Astrocyte (in vitro differentiated cells and primary cell): ENCODE measurements at regions not wholly inside any gene's neighbourhood (a gene's known extent, or its start where the extent isn't known, plus 50 kb on each side); places are given as distances from the start of the nearest gene placed in this dataset.

ENCODE experiments used
- DNase-seq: peaks from one replicate; pipeline ENCODE4 v3.0.0-alpha.2; 2010; ENCODE audit warnings: low read depth
- FAIRE-seq: peaks from 2 replicates; lab custom pipeline; 2011; peaks lifted over from hg19 to GRCh38; lab: Jason Lieb, UNC
- H2AFZ ChIP-seq: 2 replicates; pipeline ENCODE4 v1.6.0; 2012; ENCODE audit warnings: low read depth, low read length, inconsistent platforms
- H3K27ac ChIP-seq: 2 replicates; pipeline ENCODE4 v1.5.1; 2011; ENCODE audit warnings: low read depth, low read length, inconsistent platforms
- H3K27me3 ChIP-seq: 2 replicates; pipeline ENCODE4 v1.6.0; 2011; ENCODE audit warnings: low read length, inconsistent platforms; ENCODE audit not compliant: insufficient read depth
- H3K36me3 ChIP-seq: 2 replicates; pipeline ENCODE4 v1.5.1; 2011; ENCODE audit warnings: low read length, inconsistent platforms; ENCODE audit not compliant: insufficient read depth
- H3K4me1 ChIP-seq: 2 replicates; pipeline ENCODE4 v1.5.1; 2011; ENCODE audit warnings: low read length, inconsistent platforms; ENCODE audit not compliant: insufficient read depth
- H3K4me2 ChIP-seq: 2 replicates; pipeline ENCODE4 v1.6.0; 2012; ENCODE audit warnings: low read length, inconsistent platforms
- H3K4me3 ChIP-seq: 2 replicates; pipeline ENCODE4 v1.5.1; 2011; ENCODE audit warnings: low read depth, mild to moderate bottlenecking, low read length, inconsistent platforms; ENCODE audit not compliant: insufficient read depth
- H3K79me2 ChIP-seq: 2 replicates; pipeline ENCODE4 v1.6.0; 2012; ENCODE audit warnings: mild to moderate bottlenecking, low read length, inconsistent platforms; ENCODE audit not compliant: insufficient read depth
- H3K9ac ChIP-seq: 2 replicates; pipeline ENCODE4 v1.6.0; 2012; ENCODE audit warnings: mild to moderate bottlenecking, low read length, inconsistent platforms
- H3K9me3 ChIP-seq: 2 replicates; pipeline ENCODE4 v1.5.1; 2012; ENCODE audit warnings: low read depth, mild to moderate bottlenecking, low read length, inconsistent platforms; ENCODE audit not compliant: insufficient read depth
- H4K20me1 ChIP-seq: 2 replicates; pipeline ENCODE4 v1.6.0; 2012; ENCODE audit warnings: low read length, inconsistent platforms; ENCODE audit not compliant: insufficient read depth
- H3K27ac Mint-ChIP-seq: one replicate; pipeline ENCODE4 v1.8.0; 2021; ENCODE audit warnings: mild to moderate bottlenecking, mixed read lengths; ENCODE audit not compliant: unreplicated experiment
- H3K27me3 Mint-ChIP-seq: one replicate; pipeline ENCODE4 v1.8.0; 2021; ENCODE audit warnings: low read depth, mixed read lengths; ENCODE audit not compliant: unreplicated experiment
- H3K36me3 Mint-ChIP-seq: one replicate; pipeline ENCODE4 v1.8.0; 2021; ENCODE audit warnings: low read depth, mixed read lengths; ENCODE audit not compliant: unreplicated experiment
- H3K4me1 Mint-ChIP-seq: one replicate; pipeline ENCODE4 v1.8.0; 2021; ENCODE audit warnings: low read depth, mixed read lengths; ENCODE audit not compliant: unreplicated experiment
- H3K4me3 Mint-ChIP-seq: one replicate; pipeline ENCODE4 v1.8.0; 2021; ENCODE audit warnings: mild to moderate bottlenecking, moderate library complexity, mixed read lengths; ENCODE audit not compliant: unreplicated experiment
- H3K9me3 Mint-ChIP-seq: one replicate; pipeline ENCODE4 v1.8.0; 2021; ENCODE audit warnings: mild to moderate bottlenecking, mixed read lengths; ENCODE audit not compliant: unreplicated experiment
- EZH2 ChIP-seq: IDR thresholded peaks from 2 replicates; pipeline ENCODE4 v1.6.1; 2012; ENCODE audit warnings: mild to moderate bottlenecking, low read length, inconsistent platforms; ENCODE audit not compliant: insufficient read depth
- TF ChIP-seq, protein P1 (sequence below): IDR thresholded peaks from 2 replicates; pipeline ENCODE4 v1.5.1; 2011; ENCODE audit warnings: low read depth, mild to moderate bottlenecking, inconsistent platforms, low read length, moderate library complexity; ENCODE audit not compliant: insufficient read depth

DNA sequence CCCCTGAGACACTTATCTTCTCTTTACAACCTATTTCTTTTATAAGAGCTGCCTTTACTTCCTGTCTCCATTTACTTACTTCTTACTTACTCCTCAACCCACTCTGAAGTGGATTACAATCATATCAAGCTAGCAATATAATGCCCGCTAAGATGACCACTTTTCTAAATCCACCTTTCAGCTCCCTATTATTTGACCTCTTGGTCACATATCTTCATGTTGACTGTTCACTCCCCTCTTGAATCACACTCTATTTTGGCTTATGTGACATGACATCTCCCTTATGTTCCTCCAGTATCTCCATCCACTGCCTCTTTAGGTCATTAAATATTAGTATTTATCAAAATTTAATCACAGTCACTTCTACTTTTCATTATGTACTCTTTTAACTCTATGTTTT lies 255.3 kb upstream of the TRPC7 start:
- no peaks in the 10 kb centered on the region for H3K79me2 ChIP-seq
- no peaks in the 10 kb centered on the region for H3K27me3 ChIP-seq
- H3K4me1 ChIP-seq, result no peaks in the 10 kb centered on the region
- Mint-ChIP-seq H3K27ac (no peak overlapping the region), H3K4me1 (peaks cover 1% of the 10 kb centered on the region), H3K9me3 (no peaks in the 10 kb centered on the region), H3K27me3 (no peaks in the 10 kb centered on the region), H3K4me3 (no peak overlapping the region), H3K36me3 (no peaks in the 10 kb centered on the region)
- H3K36me3 ChIP-seq, result no peaks in the 10 kb centered on the region
- H3K4me2 ChIP-seq, result no peak overlapping the region
- H3K9me3 ChIP-seq, result no peaks in the 10 kb centered on the region
- no peak overlapping the region for H3K9ac ChIP-seq
- TF ChIP-seq, protein P1, sequence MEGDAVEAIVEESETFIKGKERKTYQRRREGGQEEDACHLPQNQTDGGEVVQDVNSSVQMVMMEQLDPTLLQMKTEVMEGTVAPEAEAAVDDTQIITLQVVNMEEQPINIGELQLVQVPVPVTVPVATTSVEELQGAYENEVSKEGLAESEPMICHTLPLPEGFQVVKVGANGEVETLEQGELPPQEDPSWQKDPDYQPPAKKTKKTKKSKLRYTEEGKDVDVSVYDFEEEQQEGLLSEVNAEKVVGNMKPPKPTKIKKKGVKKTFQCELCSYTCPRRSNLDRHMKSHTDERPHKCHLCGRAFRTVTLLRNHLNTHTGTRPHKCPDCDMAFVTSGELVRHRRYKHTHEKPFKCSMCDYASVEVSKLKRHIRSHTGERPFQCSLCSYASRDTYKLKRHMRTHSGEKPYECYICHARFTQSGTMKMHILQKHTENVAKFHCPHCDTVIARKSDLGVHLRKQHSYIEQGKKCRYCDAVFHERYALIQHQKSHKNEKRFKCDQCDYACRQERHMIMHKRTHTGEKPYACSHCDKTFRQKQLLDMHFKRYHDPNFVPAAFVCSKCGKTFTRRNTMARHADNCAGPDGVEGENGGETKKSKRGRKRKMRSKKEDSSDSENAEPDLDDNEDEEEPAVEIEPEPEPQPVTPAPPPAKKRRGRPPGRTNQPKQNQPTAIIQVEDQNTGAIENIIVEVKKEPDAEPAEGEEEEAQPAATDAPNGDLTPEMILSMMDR, result no peak
- no peak overlapping the region for H3K27ac ChIP-seq
- FAIRE-seq (no peak), DNase-seq (no peak)
- no peaks in the 10 kb centered on the region for H4K20me1 ChIP-seq
- H3K4me3 ChIP-seq, result no peak overlapping the region
- H2AFZ ChIP-seq, result no peak overlapping the region

DNA sequence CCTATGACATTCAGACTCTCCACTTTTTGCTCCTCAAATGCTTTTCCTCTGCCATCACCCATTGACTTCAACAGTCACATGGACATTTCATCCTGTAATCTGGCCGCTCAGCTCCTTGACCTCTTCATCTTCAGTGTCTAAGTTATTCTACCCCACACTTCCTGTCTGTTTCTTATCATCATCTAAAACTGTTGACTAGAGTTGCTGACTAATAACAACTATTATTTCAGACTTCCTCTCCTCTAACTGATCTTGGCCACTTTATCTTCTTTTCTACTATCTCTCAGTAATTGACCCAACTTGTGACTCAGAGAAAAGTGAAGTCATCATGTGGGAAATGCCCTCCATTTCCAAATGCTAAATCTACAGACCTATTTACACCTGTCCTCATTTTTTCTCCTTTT lies 254.7 kb upstream of the TRPC7 start:
- Mint-ChIP-seq H3K36me3 (no peaks in the 10 kb centered on the region), H3K27ac (no peak overlapping the region), H3K4me3 (no peak overlapping the region), H3K9me3 (no peaks in the 10 kb centered on the region), H3K4me1 (peaks cover 1% of the 10 kb centered on the region), H3K27me3 (no peaks in the 10 kb centered on the region)
- no peaks in the 10 kb centered on the region for H3K27me3 ChIP-seq
- H2AFZ ChIP-seq, result no peak overlapping the region
- H4K20me1 ChIP-seq, result no peaks in the 10 kb centered on the region
- H3K4me1 ChIP-seq, result no peaks in the 10 kb centered on the region
- H3K36me3 ChIP-seq, result no peaks in the 10 kb centered on the region
- H3K4me2 ChIP-seq, result no peak overlapping the region
- DNase-seq (peak; percentile 66), FAIRE-seq (no peak)
- no peak for TF ChIP-seq EZH2
- TF ChIP-seq, protein P1, result no peak
- no peaks in the 10 kb centered on the region for H3K79me2 ChIP-seq
- H3K27ac ChIP-seq, result no peak overlapping the region
- H3K4me3 ChIP-seq, result no peak overlapping the region
- no peaks in the 10 kb centered on the region for H3K9me3 ChIP-seq
- no peak overlapping the region for H3K9ac ChIP-seq

DNA sequence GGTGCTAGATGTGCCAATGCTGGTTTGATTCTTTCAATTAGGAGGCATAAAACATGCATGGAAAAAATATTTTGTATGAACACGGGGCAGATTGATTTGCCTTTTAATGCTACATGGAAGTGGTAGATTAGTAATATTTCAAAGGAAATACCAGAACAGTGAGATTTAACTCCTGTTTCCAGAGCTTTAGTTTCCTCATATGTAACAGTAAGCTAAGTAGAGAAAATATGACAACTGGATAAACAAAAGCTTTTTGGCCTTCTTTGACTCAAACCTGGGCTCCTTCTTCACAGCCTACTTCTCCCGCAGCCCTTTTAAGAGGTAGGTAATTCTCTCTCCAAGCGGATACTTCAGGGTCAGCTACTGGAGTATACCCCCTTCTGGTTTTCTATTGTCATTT lies 254.2 kb upstream of the TRPC7 start:
- H3K27me3 ChIP-seq, result no peaks in the 10 kb centered on the region
- H3K4me3 Mint-ChIP-seq, result no peak overlapping the region
- H3K36me3 ChIP-seq, result no peaks in the 10 kb centered on the region
- TF ChIP-seq, protein P1, result no peak
- TF ChIP-seq EZH2, result no peak
- FAIRE-seq (no peak), DNase-seq (no peak)
- no peak overlapping the region for H2AFZ ChIP-seq
- no peaks in the 10 kb centered on the region for H3K4me1 ChIP-seq
- H3K27ac Mint-ChIP-seq, result no peak overlapping the region
- no peak overlapping the region for H3K4me3 ChIP-seq
- H3K4me2 ChIP-seq, result no peak overlapping the region
- H3K27me3 Mint-ChIP-seq, result no peaks in the 10 kb centered on the region
- H3K79me2 ChIP-seq, result no peaks in the 10 kb centered on the region
- no peaks in the 10 kb centered on the region for H3K9me3 Mint-ChIP-seq
- no peaks in the 10 kb centered on the region for H3K36me3 Mint-ChIP-seq
- H4K20me1 ChIP-seq, result no peaks in the 10 kb centered on the region
- H3K9ac ChIP-seq, result no peak overlapping the region
- no peak overlapping the region for H3K27ac ChIP-seq
- peaks cover 1% of the 10 kb centered on the region for H3K4me1 Mint-ChIP-seq
- H3K9me3 ChIP-seq, result no peaks in the 10 kb centered on the region
